T1000 (cell line): ENCODE measurements at regions not wholly inside any gene's neighbourhood (a gene's known extent, or its start where the extent isn't known, plus 50 kb on each side); places are given as distances from the start of the nearest gene placed in this dataset.

ENCODE experiments used
- DNase-seq: peaks from one replicate; lab custom pipeline; 2025; ENCODE audit warnings: mixed read lengths; lab: John Stamatoyannopoulos, UW

DNA sequence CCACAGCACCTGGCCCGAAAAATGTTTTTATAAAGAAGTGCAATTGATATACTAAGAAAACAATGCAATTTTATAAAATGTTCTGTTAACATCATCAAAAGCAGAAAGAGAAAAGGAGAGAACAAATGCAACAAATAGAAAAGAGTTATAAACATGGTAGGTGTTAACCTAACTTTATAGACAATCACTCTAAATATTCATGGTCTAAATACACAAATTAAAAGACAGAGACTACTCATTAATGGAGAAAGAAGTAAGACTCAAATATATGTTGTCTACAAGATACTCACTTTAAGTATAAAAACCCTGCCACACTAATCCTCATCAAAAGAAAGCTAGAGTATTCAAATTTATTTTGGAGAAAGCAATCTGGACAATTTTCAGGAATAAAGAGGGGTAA, 425.3 kb upstream of the ANKRD30A start:
- DNase-seq: no peak

DNA sequence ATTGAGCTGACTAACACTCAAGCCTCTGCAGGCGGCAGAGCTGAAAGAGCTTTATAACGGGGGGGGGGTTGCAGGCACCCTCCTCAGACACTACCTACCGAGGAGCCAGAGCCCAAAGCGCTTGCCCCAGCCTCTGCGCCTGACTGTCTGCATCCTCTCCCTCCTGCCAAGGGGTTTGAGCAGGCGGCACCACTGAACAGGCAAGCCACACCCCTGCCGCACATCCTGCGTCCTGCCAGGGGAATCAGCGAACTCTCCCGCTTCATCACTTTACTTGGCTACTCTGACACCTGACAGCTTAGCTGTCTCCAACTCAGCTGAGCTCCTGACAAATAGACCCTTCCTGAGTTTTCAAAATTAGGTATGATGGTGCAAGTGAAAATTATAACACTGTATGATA, 432.6 kb upstream of the ANKRD30A start:
- DNase-seq: no peak

DNA sequence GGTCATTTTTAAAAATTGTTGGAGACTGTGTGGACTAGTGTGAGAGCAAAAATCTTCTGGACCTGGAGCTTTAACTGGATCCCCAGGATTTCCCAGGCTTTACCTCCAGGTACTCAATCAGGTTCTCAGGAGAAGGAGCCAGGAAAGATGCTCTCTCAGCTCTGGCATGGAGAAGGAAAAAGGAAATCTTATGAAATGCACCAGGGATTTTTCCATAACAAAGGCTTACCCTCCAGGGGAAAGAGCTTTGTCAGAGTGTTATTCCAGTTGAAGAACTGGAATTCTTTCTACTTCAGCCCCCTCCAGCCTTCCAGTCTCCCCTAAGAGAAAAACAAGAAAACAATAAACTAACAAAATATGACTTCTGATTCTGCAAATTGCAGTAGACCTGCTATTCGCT, 436.7 kb upstream of the ANKRD30A start:
- no peak for DNase-seq

GRCh38 chr10:36683421-36683820, 442.0 kb upstream of the ANKRD30A start:
- DNase-seq: no peak

- DNase-seq: no peak
Measured at GRCh38 chr10:36681751-36682632, 443.4 kb upstream of the ANKRD30A start.

DNA sequence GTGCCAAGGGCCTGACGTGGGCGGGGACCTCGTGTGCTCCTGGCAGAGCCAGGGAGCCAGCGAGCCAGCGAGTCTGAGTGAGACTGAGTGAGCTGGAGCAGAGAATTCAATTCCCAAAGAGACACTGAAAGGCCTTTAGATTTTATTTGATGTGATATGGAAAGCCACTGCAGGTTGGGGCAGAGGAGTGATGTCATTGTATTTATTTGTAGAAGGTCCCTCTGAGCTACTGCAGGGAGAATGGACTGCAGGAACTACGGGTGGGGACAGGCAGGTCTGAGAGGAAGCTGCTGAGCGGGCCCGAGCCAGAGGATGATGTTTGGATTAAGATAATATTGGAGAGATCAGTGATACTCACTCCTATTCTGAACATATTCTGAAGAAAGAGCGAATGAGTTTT, 445.8 kb upstream of the ANKRD30A start:
- DNase-seq: no peak

GRCh38 chr10:36677431-36677768, 448.0 kb upstream of the ANKRD30A start:
- DNase-seq: no peak

- DNase-seq: no peak
Measured at GRCh38 chr10:36676756-36677430, 448.5 kb upstream of the ANKRD30A start.

DNA sequence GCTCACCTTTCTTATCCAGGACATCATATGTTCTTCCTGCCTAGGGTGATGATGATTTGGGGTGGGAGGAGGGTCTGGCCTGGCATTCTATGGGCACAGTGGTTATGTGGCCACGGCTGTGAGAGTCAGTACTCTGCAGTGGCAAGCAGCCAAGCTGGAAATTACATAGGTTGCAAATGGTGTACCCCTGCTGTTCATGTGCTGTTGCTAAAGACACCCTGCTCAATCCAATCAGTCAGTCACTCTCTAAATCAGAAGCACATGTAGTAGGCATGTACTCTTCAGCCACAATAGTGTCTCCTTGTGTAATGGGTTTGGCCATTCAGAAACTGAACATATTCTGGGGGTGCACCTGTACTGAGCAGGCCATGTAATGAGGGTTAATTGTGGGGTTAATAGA, 449.1 kb upstream of the ANKRD30A start:
- DNase-seq: no peak

DNA sequence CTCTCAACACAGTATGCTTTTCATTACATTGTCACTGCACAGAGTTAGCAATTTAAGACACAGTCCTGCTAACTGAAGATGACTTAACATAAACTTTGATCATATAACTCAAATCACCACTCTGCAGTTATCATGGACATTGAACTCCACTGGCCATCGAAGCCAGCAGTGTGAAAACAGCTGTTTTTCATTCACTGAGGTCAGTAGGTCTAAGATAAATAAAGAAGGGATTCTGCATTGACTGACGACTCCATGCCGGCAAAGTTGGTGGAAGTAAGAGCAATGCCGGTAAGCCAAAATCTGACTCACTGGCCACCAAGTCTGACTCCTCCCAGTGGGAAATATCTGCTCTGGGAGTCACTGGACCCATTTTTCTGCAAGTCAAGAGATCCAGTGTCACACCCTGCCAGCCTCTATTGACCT, 449.9 kb upstream of the ANKRD30A start:
- DNase-seq: no peak

DNA sequence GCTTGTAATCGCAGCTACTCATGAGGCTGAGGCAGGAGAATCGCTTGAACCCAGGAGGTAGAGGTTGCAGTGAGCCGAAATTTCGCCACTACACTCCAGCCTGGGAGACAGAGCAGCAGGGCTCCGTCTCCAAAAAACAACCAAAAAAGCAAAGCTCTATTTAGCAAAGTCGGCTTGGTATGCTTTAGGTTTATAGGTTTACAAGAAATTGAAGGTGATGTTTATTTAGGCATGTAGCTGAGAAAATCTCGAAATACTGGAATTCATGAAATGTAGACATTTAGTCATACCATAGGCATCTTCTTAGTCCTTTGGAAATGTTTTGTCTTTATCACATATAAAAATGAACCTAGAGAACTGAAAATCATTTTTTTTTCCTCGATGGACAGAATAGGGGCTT, 453.8 kb upstream of the ANKRD30A start:
- no peak for DNase-seq

DNA sequence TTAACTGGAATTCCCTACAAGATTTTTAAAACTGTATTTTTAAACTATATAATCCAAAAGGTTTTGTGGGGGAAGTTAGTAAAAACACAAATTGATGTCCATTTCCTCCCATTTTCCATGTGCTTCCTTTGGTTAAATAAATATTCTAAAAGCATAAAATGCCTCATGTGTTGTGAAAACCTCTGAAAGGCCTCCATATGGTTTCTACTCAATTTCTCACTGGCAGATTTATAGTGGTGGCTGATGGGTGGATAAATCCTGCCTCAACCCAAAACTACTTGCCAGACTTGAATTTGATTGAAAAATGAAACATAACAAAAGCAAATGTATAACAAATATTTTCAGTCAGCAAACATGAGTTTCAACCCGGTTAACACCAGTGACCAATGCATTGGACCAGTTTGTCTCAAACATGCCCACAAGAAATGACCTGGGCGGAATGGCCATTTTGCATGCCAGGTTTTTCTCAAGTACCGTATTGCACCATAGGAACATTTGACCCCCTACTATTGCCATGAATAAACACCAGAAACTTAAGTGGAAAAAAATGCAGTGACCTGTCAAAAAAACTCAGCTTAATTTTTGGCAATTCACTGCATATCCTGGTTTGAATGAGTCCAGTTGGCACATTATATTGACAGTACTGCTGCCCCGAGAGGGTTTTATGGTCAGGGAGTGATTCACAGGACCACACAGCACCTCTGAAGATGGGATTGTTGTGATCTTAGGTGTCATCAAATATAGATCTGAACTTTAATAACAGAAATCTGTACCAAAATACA, 454.6 kb upstream of the ANKRD30A start:
- DNase-seq: no peak

- DNase-seq: no peak
Measured at GRCh38 chr10:36669615-36670352, 455.6 kb upstream of the ANKRD30A start.

- DNase-seq: no peak
Measured at GRCh38 chr10:36666451-36666850, 458.9 kb upstream of the ANKRD30A start.

GRCh38 chr10:36662571-36662970, 462.8 kb upstream of the ANKRD30A start:
- DNase-seq: no peak

GRCh38 chr10:36650274-36650673, 475.1 kb upstream of the ANKRD30A start:
- no peak for DNase-seq

DNA sequence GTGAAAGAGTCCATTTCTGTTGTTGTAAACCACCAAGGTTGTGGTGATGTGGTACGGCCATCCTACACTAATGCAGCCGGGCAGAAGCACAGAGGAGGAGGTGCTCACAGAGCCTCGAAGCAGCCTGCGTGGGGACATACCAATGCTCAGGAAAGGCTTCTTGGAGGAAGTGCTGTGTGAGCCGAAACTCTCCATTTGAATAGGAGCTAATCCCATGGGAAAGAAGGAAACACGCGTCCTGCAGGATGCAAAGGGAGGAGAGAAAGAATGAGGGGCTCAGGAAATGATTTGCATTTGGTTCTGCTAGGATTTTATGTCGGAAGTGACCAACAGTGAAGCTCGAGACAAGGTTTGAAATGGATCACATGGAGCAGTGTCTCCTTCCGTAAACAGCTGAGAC, 477.9 kb upstream of the ANKRD30A start:
- no peak for DNase-seq

DNA sequence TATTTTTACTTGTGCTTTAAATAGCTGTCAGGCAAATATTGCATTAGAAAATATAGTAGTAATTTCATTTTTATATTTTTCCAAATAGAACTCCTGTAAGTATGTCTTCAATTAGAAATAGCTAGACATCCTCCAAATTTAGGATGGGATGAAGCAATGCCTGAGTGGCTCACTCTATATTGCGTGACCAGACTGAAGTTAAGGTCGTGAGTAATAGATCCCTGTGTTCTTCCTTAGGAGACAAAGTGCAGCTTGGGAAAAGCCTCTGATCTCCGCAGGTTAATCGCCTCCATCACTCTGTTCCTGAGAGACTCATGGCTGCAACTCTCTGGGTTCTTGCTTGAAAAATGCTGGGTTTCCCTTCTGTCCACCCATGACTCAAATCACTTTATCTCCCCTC, 484.8 kb upstream of the ANKRD30A start:
- no peak for DNase-seq

GRCh38 chr10:36638462-36639155, 486.8 kb upstream of the ANKRD30A start:
- no peak for DNase-seq

GRCh38 chr10:36636879-36637278, 488.5 kb upstream of the ANKRD30A start:
- DNase-seq: no peak

GRCh38 chr10:36636285-36636839, 489.0 kb upstream of the ANKRD30A start:
- DNase-seq: no peak
